GM23248 (cell line): ENCODE measurements at regions not wholly inside any gene's neighbourhood (a gene's known extent, or its start where the extent isn't known, plus 50 kb on each side); places are given as distances from the start of the nearest gene placed in this dataset.

Source experiments
- EZH2 ChIP-seq: fragments of 200-600 bp; sonication (generic); IDR thresholded peaks from 2 replicates; pipeline ENCODE4 v1.6.1; 2018; ENCODE audit warnings: antibody characterized with exemption, mild to moderate bottlenecking; ENCODE audit not compliant: insufficient read depth, poor library complexity, severe bottlenecking
- EZH2phosphoT487 ChIP-seq: fragments of 200-600 bp; sonication (generic); IDR thresholded peaks from 2 replicates; pipeline ENCODE4 v1.6.1; 2018; ENCODE audit warnings: antibody characterized with exemption, moderate library complexity, mild to moderate bottlenecking, low read depth; ENCODE audit not compliant: insufficient read depth

GRCh38 chr4:96833831-96834230, 993.9 kb downstream of the PDHA2 start:
- TF ChIP-seq EZH2 (no peak), EZH2phosphoT487 (no peak)
